HG02610 (cell line): ENCODE measurements at regions not wholly inside any gene's neighbourhood (a gene's known extent, or its start where the extent isn't known, plus 50 kb on each side); places are given as distances from the start of the nearest gene placed in this dataset.

ENCODE experiments used
- ATAC-seq: cut with Tn5 transposase; IDR thresholded peaks from one replicate; pipeline ENCODE4 v1.9.1; 2021; ENCODE audit warnings: mild to moderate bottlenecking, moderate library complexity; ENCODE audit not compliant: unreplicated experiment

GRCh38 chr4:164373021-164373420 is 380.9 kb upstream of the SMIM31 start:
- ATAC-seq, result no peak

- ATAC-seq, result no peak
These were observed 376.7 kb upstream of the SMIM31 start for GRCh38 chr4:164377277-164377676.

DNA sequence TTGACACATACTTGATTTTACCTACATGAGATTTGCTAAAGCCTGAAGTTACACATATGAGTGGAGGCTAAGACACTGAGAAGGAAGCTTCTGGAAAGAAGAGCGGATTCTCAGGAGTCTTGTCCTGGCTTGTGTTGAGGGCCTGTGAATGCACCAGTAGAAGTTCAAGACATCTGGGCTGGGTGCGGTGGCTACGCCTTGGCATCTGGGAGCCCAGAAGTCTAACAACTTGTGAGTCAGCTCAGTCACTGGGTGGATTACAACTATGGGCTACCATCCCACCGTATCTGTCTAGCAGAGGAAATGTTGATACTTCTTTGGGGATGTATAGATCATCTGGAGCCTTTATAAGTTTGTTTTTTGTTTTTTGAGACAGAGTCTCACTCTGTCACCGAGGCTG is 375.6 kb upstream of the SMIM31 start:
- no peak for ATAC-seq

GRCh38 chr4:164379694-164380093 is 374.2 kb upstream of the SMIM31 start:
- no peak for ATAC-seq

- no peak for ATAC-seq
These were observed 372.1 kb upstream of the SMIM31 start for GRCh38 chr4:164381859-164382258.

DNA sequence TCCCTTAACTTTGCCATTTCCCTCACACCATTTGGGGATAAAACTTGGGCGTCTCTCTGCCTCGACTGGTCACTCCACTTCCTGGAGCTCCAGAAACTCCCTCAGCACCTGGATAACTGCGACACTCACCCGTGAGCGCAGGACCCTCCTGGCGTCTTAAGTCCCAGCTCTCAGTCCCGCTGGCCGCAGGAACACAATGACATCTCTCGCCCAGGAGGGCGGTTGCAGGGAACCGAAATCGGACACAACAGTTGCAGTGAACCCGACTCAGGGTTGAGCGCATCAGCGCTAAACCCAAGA is 370.9 kb upstream of the SMIM31 start:
- no peak for ATAC-seq

GRCh38 chr4:164383358-164384220 is 370.3 kb upstream of the SMIM31 start:
- no peak for ATAC-seq

DNA sequence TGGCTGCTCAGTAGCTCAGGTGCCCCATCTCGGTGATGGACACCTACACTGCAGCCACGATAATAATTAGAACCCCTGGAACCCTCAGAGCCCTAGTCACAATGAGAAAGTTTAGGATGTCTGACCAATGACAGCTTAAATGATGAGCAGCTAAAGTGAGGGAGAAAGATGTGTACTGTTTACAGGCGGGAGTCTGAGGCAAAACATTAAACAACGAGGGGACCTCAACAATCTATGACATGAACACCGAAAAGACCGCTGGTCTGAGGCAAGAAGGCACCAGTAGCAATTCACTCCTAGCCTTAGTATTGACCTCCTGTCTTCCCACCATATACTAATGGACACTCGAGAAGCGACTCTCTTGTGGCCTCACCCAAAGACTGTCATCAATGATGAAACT is 369.5 kb upstream of the SMIM31 start:
- ATAC-seq, result no peak

DNA sequence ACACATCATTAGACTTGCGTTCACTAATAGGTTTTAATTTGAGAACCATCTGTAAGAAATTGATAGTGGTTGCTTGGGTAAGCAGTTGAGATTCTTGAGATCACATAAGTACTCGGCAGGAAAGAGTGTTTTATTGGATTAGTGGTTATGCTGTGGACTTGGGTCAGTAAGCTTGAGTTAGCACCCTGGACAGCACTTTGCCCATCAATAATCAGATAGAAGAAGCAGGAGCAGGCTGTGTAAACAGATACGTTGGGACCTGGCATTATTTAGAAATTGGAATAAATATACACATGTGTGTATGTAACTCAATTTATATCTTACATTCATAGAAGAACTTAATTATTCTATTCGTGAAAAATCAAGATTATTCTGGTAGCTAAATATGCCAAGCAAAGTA is 357.5 kb upstream of the SMIM31 start:
- ATAC-seq, result no peak

- ATAC-seq, result no peak
These were observed 351.4 kb upstream of the SMIM31 start for GRCh38 chr4:164402554-164402953.

DNA sequence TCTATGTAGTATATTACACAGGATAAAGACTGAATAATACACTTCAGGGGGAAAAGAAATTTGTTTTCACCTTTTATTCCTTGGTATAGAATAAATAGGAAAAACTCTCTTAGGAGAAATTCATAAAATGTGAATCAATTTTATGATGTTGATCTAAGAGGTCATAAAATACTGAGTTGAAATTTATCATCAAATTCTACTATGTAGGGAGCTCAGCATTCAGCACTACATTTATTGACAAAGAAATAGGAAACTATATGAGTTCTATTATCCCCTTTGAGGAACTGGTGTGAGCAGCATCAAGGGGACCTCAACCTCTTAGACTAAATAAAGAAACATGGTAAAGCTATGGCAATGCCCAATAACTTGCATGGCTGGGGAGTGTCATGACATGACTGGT is 348.2 kb upstream of the SMIM31 start:
- no peak for ATAC-seq

- no peak for ATAC-seq
These were observed 345.1 kb upstream of the SMIM31 start for GRCh38 chr4:164408831-164409230.

GRCh38 chr4:164410401-164410800 is 343.5 kb upstream of the SMIM31 start:
- ATAC-seq, result no peak

DNA sequence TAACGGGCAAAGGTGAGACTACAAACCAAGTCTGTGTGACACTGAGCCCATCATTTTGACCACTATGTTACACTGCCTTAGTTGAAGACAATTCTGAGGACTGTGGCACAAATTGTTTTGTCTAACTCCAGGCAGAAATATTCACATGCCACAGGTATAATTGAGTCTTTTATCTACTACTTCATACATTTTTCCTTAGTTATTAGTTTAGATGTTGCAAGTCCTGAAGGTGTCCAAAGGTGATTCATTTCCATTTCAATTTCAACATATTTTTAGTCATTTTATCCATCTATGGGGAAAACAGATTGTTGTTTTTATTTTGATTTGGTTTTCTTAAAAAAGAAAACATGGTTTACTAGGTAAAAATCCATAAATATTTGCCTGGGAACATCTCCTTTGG is 341.7 kb upstream of the SMIM31 start:
- ATAC-seq, result no peak

DNA sequence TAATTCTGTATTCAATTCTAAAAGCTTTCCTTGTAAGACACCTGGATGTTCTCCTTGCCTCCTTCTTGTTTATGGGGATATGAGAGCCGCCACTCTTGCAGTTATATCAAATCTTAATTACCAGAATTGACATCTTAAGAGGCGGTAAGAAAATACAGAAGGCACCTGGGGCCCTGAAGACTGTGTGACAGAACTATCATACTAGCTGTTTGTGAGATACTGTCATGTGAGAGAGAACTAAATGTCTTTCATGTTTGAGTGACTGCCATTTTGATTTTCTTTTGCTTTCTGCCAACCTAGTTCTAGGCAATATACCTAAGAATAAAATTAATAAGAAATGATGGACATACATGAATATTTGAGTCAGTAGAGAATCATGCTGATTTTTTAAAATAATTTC is 340.2 kb upstream of the SMIM31 start:
- ATAC-seq, result no peak

DNA sequence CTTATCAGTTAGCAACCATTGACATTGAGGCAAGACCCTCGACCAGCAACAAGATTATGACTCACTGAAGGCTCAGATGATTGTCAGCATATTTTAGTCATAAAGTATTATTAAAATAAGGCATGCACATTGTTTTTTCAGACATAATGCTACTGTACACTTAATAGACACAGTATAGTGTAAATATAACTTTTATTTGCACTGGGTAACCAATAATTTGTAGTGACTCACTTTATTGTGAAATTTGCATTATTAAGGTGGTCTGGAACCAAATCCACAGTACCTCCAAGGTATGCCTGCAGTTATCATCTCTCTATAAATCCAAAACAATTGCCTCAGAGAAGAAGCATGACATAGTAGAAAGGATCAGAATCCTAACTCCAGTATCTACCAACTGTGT is 330.1 kb upstream of the SMIM31 start:
- ATAC-seq, result no peak

DNA sequence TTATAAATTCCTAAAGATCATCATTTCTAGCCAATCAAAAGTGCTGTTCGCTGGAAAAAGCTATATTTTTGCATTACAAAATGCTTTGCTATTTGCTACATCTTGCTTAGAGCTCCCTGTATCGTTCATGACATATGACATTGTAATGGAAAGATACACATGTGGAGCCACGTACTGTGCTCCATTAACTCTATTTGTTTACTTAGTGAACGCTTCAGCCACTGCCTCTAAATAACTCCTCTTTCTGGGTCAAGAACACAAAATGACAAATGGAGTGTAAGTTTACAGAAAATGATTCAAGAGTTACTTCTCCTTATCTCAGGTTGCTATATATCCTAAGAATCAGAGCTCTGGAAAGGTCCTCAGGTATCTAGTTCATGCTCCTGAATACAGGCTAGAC is 329.1 kb upstream of the SMIM31 start:
- ATAC-seq, result no peak

DNA sequence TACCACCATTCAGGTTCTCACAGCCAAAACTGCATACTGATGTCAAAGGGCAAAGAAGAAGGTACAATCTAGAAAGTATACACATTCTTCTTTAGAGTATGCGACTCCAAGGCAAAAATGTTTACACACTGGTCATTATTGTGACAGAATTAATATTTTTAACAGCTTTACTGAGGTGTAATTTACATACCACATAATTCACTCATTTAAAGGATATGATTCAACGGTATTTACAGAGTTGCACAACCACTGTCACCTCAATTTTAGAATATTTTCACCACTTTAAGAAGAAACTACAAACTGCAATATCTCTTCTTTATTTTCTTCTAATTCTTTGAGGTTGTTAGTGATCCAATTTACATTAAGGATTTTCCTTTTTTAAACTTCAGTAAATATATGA is 325.4 kb upstream of the SMIM31 start:
- no peak for ATAC-seq

- no peak for ATAC-seq
These were observed 315.6 kb upstream of the SMIM31 start for GRCh38 chr4:164438321-164438720.

- ATAC-seq, result no peak
These were observed 314.9 kb upstream of the SMIM31 start for GRCh38 chr4:164439037-164439436.

DNA sequence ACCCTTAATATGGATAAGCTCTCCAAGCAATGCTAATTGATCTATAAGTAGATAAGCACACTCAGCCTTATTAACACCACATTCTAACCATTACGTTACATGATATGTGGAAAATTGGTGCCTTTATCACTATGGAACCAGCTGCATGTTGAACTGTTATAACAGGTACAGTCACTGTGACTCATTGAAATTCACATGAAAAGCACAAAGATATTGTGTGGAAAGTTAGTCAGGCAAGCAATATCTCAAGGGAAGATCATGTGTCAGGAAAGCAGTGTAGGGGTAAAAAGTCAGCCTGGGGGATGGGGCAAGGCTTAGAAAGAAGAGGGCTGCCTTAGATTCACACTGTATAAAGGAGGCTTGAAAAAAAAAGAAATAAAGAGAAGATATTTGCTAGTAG is 313.7 kb upstream of the SMIM31 start:
- no peak for ATAC-seq

GRCh38 chr4:164441109-164441508 is 312.8 kb upstream of the SMIM31 start:
- no peak for ATAC-seq

- ATAC-seq, result no peak
These were observed 311.8 kb upstream of the SMIM31 start for GRCh38 chr4:164442180-164442579.
